SK-N-SH (cell line): ENCODE measurements at regions not wholly inside any gene's neighbourhood (a gene's known extent, or its start where the extent isn't known, plus 50 kb on each side); places are given as distances from the start of the nearest gene placed in this dataset.

Experiments used
- CTCF ChIA-PET: fragments of 300-600, 350-600 bp; formaldehyde crosslinking; extraction: SDS; loops from one replicate; lab custom pipeline; 2021; lab: Yijun Ruan, JAX
- POLR2A ChIA-PET: fragments of 350-600 bp; sonication (Branson Sonifier 250); formaldehyde crosslinking; extraction: SDS; loops from one replicate; lab custom pipeline; 2020; ENCODE audit warnings: antibody characterized with exemption, inconsistent platforms; lab: Yijun Ruan, JAX
- DNase-seq: peaks from one replicate; pipeline ENCODE4 v3.0.0; 2012
- H2AFZ ChIP-seq: fragments of 200-600 bp; sonication (generic); 2 replicates; pipeline ENCODE4 v1.8.1; 2016; ENCODE audit warnings: antibody characterized with exemption, mild to moderate bottlenecking, low read depth
- H3F3A ChIP-seq: fragments of 200-600 bp; sonication (generic); replicated peaks from 2 replicates; pipeline ENCODE3; 2016; ENCODE audit warnings: antibody characterized with exemption, mild to moderate bottlenecking; ENCODE audit not compliant: insufficient read depth
- H3K27ac ChIP-seq, 2 experiments: fragments of 200-500 bp in 1 of 2; fragments of 200-600 bp in 1 of 2; sonication (Bioruptor generic) in 1 of 2; sonication (generic), shearing (Covaris generic) in 1 of 2; 2 replicates each; pipeline versions ENCODE4 v1.5.1 to v1.6.1; 2014 to 2016; ENCODE audit warnings: low read depth in 2 of 2, inconsistent platforms in 1 of 2, low read length in 1 of 2, mild to moderate bottlenecking in 1 of 2, mixed read lengths in 1 of 2
- H3K27me3 ChIP-seq: fragments of 200-600 bp; sonication (generic), shearing (Covaris generic); 2 replicates; pipeline ENCODE4 v1.6.1; 2016; ENCODE audit warnings: mixed run types; ENCODE audit not compliant: insufficient read depth
- H3K36me3 ChIP-seq, 2 experiments: fragments of 200-500 bp in 1 of 2; fragments of 200-600 bp in 1 of 2; sonication (Bioruptor generic) in 1 of 2; sonication (generic) in 1 of 2; replicated peaks in 1 of 2; 2 replicates each; pipeline versions ENCODE3 to v1.5.1; 2014 to 2016; ENCODE audit warnings: low read length in 1 of 2, mild to moderate bottlenecking in 1 of 2; ENCODE audit not compliant: insufficient read depth in 2 of 2, control insufficient read depth in 1 of 2
- H3K4me1 ChIP-seq, 2 experiments: fragments of 200-500 bp in 1 of 2; fragments of 200-600 bp in 1 of 2; sonication (Bioruptor generic) in 1 of 2; sonication (generic), shearing (Covaris generic) in 1 of 2; 2 replicates each; pipeline versions ENCODE4 v1.5.1 to v1.6.1; 2014 to 2016; ENCODE audit warnings: low read depth in 1 of 2, low read length in 1 of 2, mixed run types in 1 of 2; ENCODE audit not compliant: insufficient read depth in 2 of 2, control insufficient read depth in 1 of 2
- H3K4me2 ChIP-seq: fragments of 200-600 bp; sonication (generic), shearing (Covaris generic); 2 replicates; pipeline ENCODE4 v1.6.1; 2017; ENCODE audit warnings: mixed run types
- H3K4me3 ChIP-seq, 2 experiments: fragments of 200-500 bp in 1 of 2; fragments of 200-600 bp in 1 of 2; sonication (Bioruptor generic) in 1 of 2; sonication (generic), shearing (Covaris generic) in 1 of 2; 2 replicates each; pipeline versions ENCODE4 v1.5.1 to v1.8.1; 2014 to 2016; ENCODE audit warnings: low read depth in 2 of 2, inconsistent platforms in 1 of 2, low read length in 1 of 2, mild to moderate bottlenecking in 1 of 2, mixed read lengths in 1 of 2, moderate library complexity in 1 of 2
- H3K79me2 ChIP-seq: fragments of 200-600 bp; sonication (generic); 2 replicates; pipeline ENCODE4 v1.8.1; 2017; ENCODE audit warnings: mild to moderate bottlenecking; ENCODE audit not compliant: insufficient read depth
- H3K9ac ChIP-seq: fragments of 200-600 bp; sonication (generic); 2 replicates; pipeline ENCODE4 v1.6.1; 2017; ENCODE audit warnings: mixed run types
- H3K9me2 ChIP-seq: fragments of 200-600 bp; sonication (generic); 2 replicates; pipeline ENCODE4 v1.6.1; 2017; ENCODE audit warnings: mixed run types
- H3K9me3 ChIP-seq: fragments of 200-600 bp; sonication (generic); 2 replicates; pipeline ENCODE4 v1.6.1; 2017; ENCODE audit warnings: mixed run types, mild to moderate bottlenecking, moderate library complexity
- H4K20me1 ChIP-seq: fragments of 200-600 bp; sonication (generic); 2 replicates; pipeline ENCODE4 v1.6.1; 2017; ENCODE audit warnings: mild to moderate bottlenecking, mixed run types; ENCODE audit not compliant: insufficient read depth
- EP300 ChIP-seq, 2 experiments: IDR thresholded peaks; 2 replicates each; pipeline versions ENCODE4 v1.4.0 to v1.6.1; 2012; ENCODE audit warnings: borderline replicate concordance in 1 of 2, low read depth in 1 of 2, low read length in 1 of 2
- FOSL2 ChIP-seq: IDR thresholded peaks from 2 replicates; pipeline ENCODE4 v1.4.0; 2012; ENCODE audit warnings: low read depth, mild to moderate bottlenecking, moderate library complexity, borderline replicate concordance
- FOXJ3 ChIP-seq: sonication (generic); formaldehyde crosslinking; IDR thresholded peaks from 2 replicates; pipeline ENCODE4 v1.5.1; 2020; ENCODE audit warnings: mild to moderate bottlenecking, missing genetic modification reagents
- FOXM1 ChIP-seq: IDR thresholded peaks from 2 replicates; pipeline ENCODE4 v1.4.0; 2012; ENCODE audit warnings: low read depth, mild to moderate bottlenecking
- GABPA ChIP-seq: IDR thresholded peaks from 2 replicates; pipeline ENCODE4 v1.4.0; 2012; ENCODE audit warnings: low read depth, mild to moderate bottlenecking
- GATA2 ChIP-seq: sonication (generic); formaldehyde crosslinking; IDR thresholded peaks from 2 replicates; pipeline ENCODE4 v1.5.0; 2020; ENCODE audit warnings: mild to moderate bottlenecking, missing genetic modification reagents
- JUND ChIP-seq: IDR thresholded peaks from 2 replicates; pipeline ENCODE4 v1.4.0; 2012
- MAX ChIP-seq: IDR thresholded peaks from 2 replicates; pipeline ENCODE4 v1.4.0; 2012; ENCODE audit warnings: low read depth
- NFIC ChIP-seq: IDR thresholded peaks from 2 replicates; pipeline ENCODE4 v1.4.0; 2012; ENCODE audit warnings: borderline replicate concordance
- NRF1 ChIP-seq: IDR thresholded peaks from 2 replicates; pipeline ENCODE4 v1.6.1; 2012; ENCODE audit warnings: low read depth, mild to moderate bottlenecking, low read length
- PBX3 ChIP-seq: IDR thresholded peaks from 2 replicates; pipeline ENCODE4; 2012
- POLR2AphosphoS5 ChIP-seq: IDR thresholded peaks from 2 replicates; pipeline ENCODE4 v1.6.1; 2012; ENCODE audit warnings: low read depth, low read length
- RCOR1 ChIP-seq: fragments of 150-350 bp; IDR thresholded peaks from 2 replicates; pipeline ENCODE4 v1.6.1; 2017; ENCODE audit warnings: antibody characterized with exemption, low read length
- RFX5 ChIP-seq: IDR thresholded peaks from 2 replicates; pipeline ENCODE4 v1.6.1; 2012; ENCODE audit warnings: mild to moderate bottlenecking, improper control_type of control experiment, low read length
- RXRA ChIP-seq: IDR thresholded peaks from 2 replicates; pipeline ENCODE4 v1.4.0; 2012; ENCODE audit warnings: low read depth, mild to moderate bottlenecking, borderline replicate concordance
- SIN3A ChIP-seq: IDR thresholded peaks from 2 replicates; pipeline ENCODE4 v1.6.1; 2012; ENCODE audit warnings: low read depth, mild to moderate bottlenecking, low read length, moderate library complexity, borderline replicate concordance
- SMC3 ChIP-seq: IDR thresholded peaks from 2 replicates; pipeline ENCODE4 v1.6.1; 2012; ENCODE audit warnings: low read depth, low read length, improper control_type of control experiment
- TCF12 ChIP-seq: IDR thresholded peaks from 2 replicates; pipeline ENCODE4 v1.4.0; 2012
- USF2 ChIP-seq: fragments of 150-350 bp; IDR thresholded peaks from 2 replicates; pipeline ENCODE4 v1.6.1; 2017; ENCODE audit warnings: antibody characterized with exemption, low read length, low read depth, borderline replicate concordance
- YY1 ChIP-seq: IDR thresholded peaks from 2 replicates; pipeline ENCODE4 v1.4.0; 2012; ENCODE audit warnings: low read depth, mild to moderate bottlenecking
- TF ChIP-seq, protein P1 (sequence below): IDR thresholded peaks from 2 replicates; pipeline ENCODE4 v1.4.0; 2012; ENCODE audit warnings: low read depth, borderline replicate concordance
- TF ChIP-seq, protein P2 (sequence below): fragments of 200-600 bp; sonication (generic); IDR thresholded peaks from 2 replicates; pipeline ENCODE4 v1.6.1; 2017; ENCODE audit warnings: antibody characterized with exemption, mild to moderate bottlenecking, moderate library complexity

GRCh38 chr12:38411426-38411825, 94.9 kb downstream of the ALG10B start (continued):
- TF ChIP-seq, protein P1, sequence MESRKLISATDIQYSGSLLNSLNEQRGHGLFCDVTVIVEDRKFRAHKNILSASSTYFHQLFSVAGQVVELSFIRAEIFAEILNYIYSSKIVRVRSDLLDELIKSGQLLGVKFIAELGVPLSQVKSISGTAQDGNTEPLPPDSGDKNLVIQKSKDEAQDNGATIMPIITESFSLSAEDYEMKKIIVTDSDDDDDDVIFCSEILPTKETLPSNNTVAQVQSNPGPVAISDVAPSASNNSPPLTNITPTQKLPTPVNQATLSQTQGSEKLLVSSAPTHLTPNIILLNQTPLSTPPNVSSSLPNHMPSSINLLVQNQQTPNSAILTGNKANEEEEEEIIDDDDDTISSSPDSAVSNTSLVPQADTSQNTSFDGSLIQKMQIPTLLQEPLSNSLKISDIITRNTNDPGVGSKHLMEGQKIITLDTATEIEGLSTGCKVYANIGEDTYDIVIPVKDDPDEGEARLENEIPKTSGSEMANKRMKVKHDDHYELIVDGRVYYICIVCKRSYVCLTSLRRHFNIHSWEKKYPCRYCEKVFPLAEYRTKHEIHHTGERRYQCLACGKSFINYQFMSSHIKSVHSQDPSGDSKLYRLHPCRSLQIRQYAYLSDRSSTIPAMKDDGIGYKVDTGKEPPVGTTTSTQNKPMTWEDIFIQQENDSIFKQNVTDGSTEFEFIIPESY, result no peak
- TF ChIP-seq SIN3A (no peak), GABPA (no peak), POLR2AphosphoS5 (no peak), TCF12 (no peak), USF2 (no peak)

- no peaks in the 10 kb centered on the region for H3K4me1 ChIP-seq
- no peaks in the 10 kb centered on the region for H3K79me2 ChIP-seq
- no peaks in the 10 kb centered on the region for H3K9me3 ChIP-seq
- no peaks in the 10 kb centered on the region for H3K27me3 ChIP-seq
- no peaks in the 10 kb centered on the region for H3K36me3 ChIP-seq
- no peak overlapping the region for H3K4me2 ChIP-seq
- no peak overlapping the region for H3K4me3 ChIP-seq
- CTCF ChIA-PET, result no interaction called here
- H3F3A ChIP-seq, result no peaks in the 10 kb centered on the region
- H3K27ac ChIP-seq, result no peak overlapping the region
- no peak overlapping the region for H3K9ac ChIP-seq
- no peaks in the 10 kb centered on the region for H4K20me1 ChIP-seq
- no peak for TF ChIP-seq RFX5
- TF ChIP-seq USF2, result no peak
- TF ChIP-seq PBX3, result no peak
- no peak for TF ChIP-seq JUND
- TF ChIP-seq GATA2 (CRISPR knock-in tag), result no peak
- no peak for TF ChIP-seq RCOR1
- TF ChIP-seq NRF1, result no peak
- no peak for TF ChIP-seq GABPA
- TF ChIP-seq FOSL2, result no peak
- no peak for TF ChIP-seq RXRA
- TF ChIP-seq EP300 (IDR thresholded peaks at IDR 0.05; ENCODE audit: borderline replicate concordance in 1 of 2, low read depth in 1 of 2, low read length in 1 of 2), result no peak
- no peak for TF ChIP-seq MAX
- no peak for TF ChIP-seq SMC3
- TF ChIP-seq, protein P1, result no peak
- TF ChIP-seq NFIC, result no peak
- no peak for TF ChIP-seq FOXM1
- TF ChIP-seq YY1, result no peak
- TF ChIP-seq, protein P2, sequence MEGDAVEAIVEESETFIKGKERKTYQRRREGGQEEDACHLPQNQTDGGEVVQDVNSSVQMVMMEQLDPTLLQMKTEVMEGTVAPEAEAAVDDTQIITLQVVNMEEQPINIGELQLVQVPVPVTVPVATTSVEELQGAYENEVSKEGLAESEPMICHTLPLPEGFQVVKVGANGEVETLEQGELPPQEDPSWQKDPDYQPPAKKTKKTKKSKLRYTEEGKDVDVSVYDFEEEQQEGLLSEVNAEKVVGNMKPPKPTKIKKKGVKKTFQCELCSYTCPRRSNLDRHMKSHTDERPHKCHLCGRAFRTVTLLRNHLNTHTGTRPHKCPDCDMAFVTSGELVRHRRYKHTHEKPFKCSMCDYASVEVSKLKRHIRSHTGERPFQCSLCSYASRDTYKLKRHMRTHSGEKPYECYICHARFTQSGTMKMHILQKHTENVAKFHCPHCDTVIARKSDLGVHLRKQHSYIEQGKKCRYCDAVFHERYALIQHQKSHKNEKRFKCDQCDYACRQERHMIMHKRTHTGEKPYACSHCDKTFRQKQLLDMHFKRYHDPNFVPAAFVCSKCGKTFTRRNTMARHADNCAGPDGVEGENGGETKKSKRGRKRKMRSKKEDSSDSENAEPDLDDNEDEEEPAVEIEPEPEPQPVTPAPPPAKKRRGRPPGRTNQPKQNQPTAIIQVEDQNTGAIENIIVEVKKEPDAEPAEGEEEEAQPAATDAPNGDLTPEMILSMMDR, result no peak
- TF ChIP-seq FOXJ3 (CRISPR knock-in tag), result no peak
- TF ChIP-seq, all 33 proteins: peak for 0
- Histone ChIP-seq H3K9me2 (no peaks in the 10 kb centered on the region), H2AFZ (no peak overlapping the region)
- DNase-seq, result no peak
- POLR2A ChIA-PET, result no interaction called here
These were observed 95.4 kb downstream of the ALG10B start for GRCh38 chr12:38411946-38412345.
